OCI-LY3 (cell line): ENCODE measurements at regions not wholly inside any gene's neighbourhood (a gene's known extent, or its start where the extent isn't known, plus 50 kb on each side); places are given as distances from the start of the nearest gene placed in this dataset.

Experiments used
- H2AFZ ChIP-seq: fragments of 200-600, 300-600 bp; shearing (Covaris generic); 2 replicates; pipeline ENCODE4 v1.6.0; 2014; ENCODE audit warnings: antibody characterized with exemption, low read depth, low read length
- H3K27ac ChIP-seq: fragments of 200-600, 300-600 bp; sonication (generic); 2 replicates; pipeline ENCODE4 v1.5.1; 2014; ENCODE audit warnings: mild to moderate bottlenecking, low read length, moderate library complexity, mixed read lengths
- H3K27me3 ChIP-seq: fragments of 200-600, 300-600 bp; sonication (generic); 2 replicates; pipeline ENCODE4 v1.6.1; 2014; ENCODE audit warnings: low read depth, low read length, mixed read lengths
- H3K36me3 ChIP-seq: fragments of 200-600, 300-600 bp; sonication (generic); replicated peaks from 2 replicates; pipeline ENCODE3; 2014; ENCODE audit warnings: low read depth, low read length, mixed read lengths
- H3K4me1 ChIP-seq: fragments of 300-600, 200-600 bp; sonication (generic); 2 replicates; pipeline ENCODE4 v1.6.1; 2014; ENCODE audit warnings: low read length, mixed read lengths
- H3K4me2 ChIP-seq: fragments of 200-600, 300-600 bp; sonication (generic); 2 replicates; pipeline ENCODE4 v1.6.1; 2014; ENCODE audit warnings: low read length, mixed read lengths
- H3K4me3 ChIP-seq: fragments of 300-600, 200-600 bp; sonication (generic); 2 replicates; pipeline ENCODE4 v1.5.1; 2014; ENCODE audit warnings: antibody characterized with exemption, mild to moderate bottlenecking, low read length, moderate library complexity
- H3K79me2 ChIP-seq: fragments of 300-600, 200-600 bp; shearing (Covaris generic); 2 replicates; pipeline ENCODE4 v1.6.1; 2014; ENCODE audit warnings: mild to moderate bottlenecking, low read length, mixed read lengths
- H3K9ac ChIP-seq: fragments of 300-600, 200-600 bp; shearing (Covaris generic); 2 replicates; pipeline ENCODE4 v1.6.0; 2014; ENCODE audit warnings: mild to moderate bottlenecking, low read length, moderate library complexity
- H3K9me3 ChIP-seq: fragments of 200-600, 300-600 bp; shearing (Covaris generic); 2 replicates; pipeline ENCODE4 v1.6.1; 2014; ENCODE audit warnings: low read length, mixed read lengths; ENCODE audit not compliant: insufficient read depth
- H4K20me1 ChIP-seq: fragments of 200-600, 300-600 bp; sonication (generic); 2 replicates; pipeline ENCODE4 v1.6.1; 2016; ENCODE audit warnings: low read length, mixed read lengths; ENCODE audit not compliant: insufficient read depth
- EZH2phosphoT487 ChIP-seq: fragments of 200-600 bp; shearing (Covaris generic); IDR thresholded peaks from 2 replicates; pipeline ENCODE4 v1.6.1; 2018; ENCODE audit warnings: antibody characterized with exemption, mixed run types, low read depth
- TF ChIP-seq, protein P1 (sequence below): fragments of 200-600, 300-600 bp; sonication (generic); IDR thresholded peaks from 2 replicates; pipeline ENCODE4 v1.5.1; 2014; ENCODE audit warnings: antibody characterized with exemption, low read length, low read depth

DNA sequence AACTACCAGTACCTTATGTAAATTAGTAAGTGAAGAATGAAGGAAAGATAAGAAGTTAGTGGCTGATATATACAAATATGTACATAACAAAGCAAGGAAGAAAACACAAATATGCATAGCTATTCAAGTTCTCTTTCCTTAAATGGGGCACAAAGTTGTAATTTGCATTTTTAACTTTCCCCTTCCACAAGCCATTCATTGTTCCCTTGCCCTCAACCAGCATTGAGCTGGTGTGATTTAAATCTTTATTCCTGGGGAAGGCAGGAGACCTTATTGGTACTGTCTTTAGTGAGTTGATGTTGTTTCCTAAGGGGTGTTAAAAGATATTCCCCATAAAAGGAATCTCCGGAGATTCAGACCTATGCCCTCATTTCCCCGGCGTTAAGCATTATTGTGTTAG, 735.3 kb downstream of the PCDH18 start:
- no peaks in the 10 kb centered on the region for H3K27me3 ChIP-seq
- no peaks in the 10 kb centered on the region for H3K36me3 ChIP-seq
- H4K20me1 ChIP-seq, result no peaks in the 10 kb centered on the region
- TF ChIP-seq EZH2phosphoT487, result no peak
- TF ChIP-seq, protein P1, sequence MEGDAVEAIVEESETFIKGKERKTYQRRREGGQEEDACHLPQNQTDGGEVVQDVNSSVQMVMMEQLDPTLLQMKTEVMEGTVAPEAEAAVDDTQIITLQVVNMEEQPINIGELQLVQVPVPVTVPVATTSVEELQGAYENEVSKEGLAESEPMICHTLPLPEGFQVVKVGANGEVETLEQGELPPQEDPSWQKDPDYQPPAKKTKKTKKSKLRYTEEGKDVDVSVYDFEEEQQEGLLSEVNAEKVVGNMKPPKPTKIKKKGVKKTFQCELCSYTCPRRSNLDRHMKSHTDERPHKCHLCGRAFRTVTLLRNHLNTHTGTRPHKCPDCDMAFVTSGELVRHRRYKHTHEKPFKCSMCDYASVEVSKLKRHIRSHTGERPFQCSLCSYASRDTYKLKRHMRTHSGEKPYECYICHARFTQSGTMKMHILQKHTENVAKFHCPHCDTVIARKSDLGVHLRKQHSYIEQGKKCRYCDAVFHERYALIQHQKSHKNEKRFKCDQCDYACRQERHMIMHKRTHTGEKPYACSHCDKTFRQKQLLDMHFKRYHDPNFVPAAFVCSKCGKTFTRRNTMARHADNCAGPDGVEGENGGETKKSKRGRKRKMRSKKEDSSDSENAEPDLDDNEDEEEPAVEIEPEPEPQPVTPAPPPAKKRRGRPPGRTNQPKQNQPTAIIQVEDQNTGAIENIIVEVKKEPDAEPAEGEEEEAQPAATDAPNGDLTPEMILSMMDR, result no peak
- no peak overlapping the region for H2AFZ ChIP-seq
- H3K9ac ChIP-seq, result no peak overlapping the region
- H3K27ac ChIP-seq, result no peak overlapping the region
- no peaks in the 10 kb centered on the region for H3K4me1 ChIP-seq
- no peaks in the 10 kb centered on the region; the same call in 1 of the 2 replicates for H3K9me3 ChIP-seq
- no peak overlapping the region for H3K4me2 ChIP-seq
- H3K79me2 ChIP-seq, result no peaks in the 10 kb centered on the region
- H3K4me3 ChIP-seq, result no peak overlapping the region

DNA sequence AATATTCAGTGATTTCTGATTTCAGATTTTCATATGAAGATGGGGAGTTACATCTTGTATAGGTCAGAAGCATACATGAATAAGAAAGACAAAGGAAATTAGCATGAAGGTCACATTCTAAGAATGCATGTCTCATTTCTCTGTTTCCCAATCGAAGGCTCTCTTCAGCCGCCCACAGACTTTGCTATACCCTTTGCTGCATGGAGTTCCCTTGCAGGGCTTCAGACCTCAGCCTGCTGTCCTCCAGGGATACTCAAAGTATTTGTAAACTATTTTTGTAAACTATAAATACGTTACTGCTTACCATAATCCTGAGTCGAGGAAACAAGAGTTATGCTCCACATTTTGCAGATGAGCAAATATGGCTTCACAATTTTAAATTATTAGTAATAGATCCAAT, 738.4 kb downstream of the PCDH18 start:
- no peak overlapping the region for H3K4me3 ChIP-seq

DNA sequence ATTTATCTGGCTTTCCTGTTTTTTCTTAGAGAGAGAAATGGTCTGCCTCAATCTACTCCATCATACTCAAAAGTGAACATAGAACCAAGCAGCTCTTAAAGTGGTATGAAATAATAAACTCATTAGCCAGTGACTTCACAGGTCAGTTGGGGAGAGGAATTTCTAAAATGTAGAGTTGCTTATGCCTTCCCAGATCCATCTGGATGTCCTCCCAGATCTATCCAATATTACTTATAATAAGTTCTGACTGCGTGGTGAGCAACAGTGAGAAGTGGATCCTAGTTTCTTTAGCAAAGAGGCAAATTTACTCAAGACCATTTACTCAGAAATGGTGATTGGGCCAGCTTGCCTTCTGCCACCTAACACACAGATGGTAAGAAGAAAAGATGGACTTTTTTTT, 748.0 kb downstream of the PCDH18 start:
- no peak overlapping the region for H2AFZ ChIP-seq
- TF ChIP-seq, protein P1, result no peak
- no peak for TF ChIP-seq EZH2phosphoT487
- no peak overlapping the region for H3K27ac ChIP-seq
- no peaks in the 10 kb centered on the region for H3K9me3 ChIP-seq
- no peak overlapping the region for H3K4me3 ChIP-seq
- no peak overlapping the region for H3K4me2 ChIP-seq
- no peaks in the 10 kb centered on the region for H3K79me2 ChIP-seq
- H3K9ac ChIP-seq, result no peak overlapping the region
- H4K20me1 ChIP-seq, result no peaks in the 10 kb centered on the region
- H3K27me3 ChIP-seq, result no peaks in the 10 kb centered on the region
- no peaks in the 10 kb centered on the region for H3K36me3 ChIP-seq
- no peaks in the 10 kb centered on the region for H3K4me1 ChIP-seq

More for the DNA sequence above, 738.4 kb downstream of the PCDH18 start:
- no peaks in the 10 kb centered on the region for H3K79me2 ChIP-seq
- no peaks in the 10 kb centered on the region for H3K4me1 ChIP-seq
- H3K27ac ChIP-seq, result no peak overlapping the region
- TF ChIP-seq, protein P1, result no peak
- TF ChIP-seq EZH2phosphoT487, result no peak
- H3K27me3 ChIP-seq, result no peaks in the 10 kb centered on the region
- no peaks in the 10 kb centered on the region for H3K9me3 ChIP-seq
- H3K36me3 ChIP-seq, result no peaks in the 10 kb centered on the region
- no peak overlapping the region for H3K9ac ChIP-seq
- no peaks in the 10 kb centered on the region for H4K20me1 ChIP-seq
- H2AFZ ChIP-seq, result no peak overlapping the region
- H3K4me2 ChIP-seq, result no peak overlapping the region

DNA sequence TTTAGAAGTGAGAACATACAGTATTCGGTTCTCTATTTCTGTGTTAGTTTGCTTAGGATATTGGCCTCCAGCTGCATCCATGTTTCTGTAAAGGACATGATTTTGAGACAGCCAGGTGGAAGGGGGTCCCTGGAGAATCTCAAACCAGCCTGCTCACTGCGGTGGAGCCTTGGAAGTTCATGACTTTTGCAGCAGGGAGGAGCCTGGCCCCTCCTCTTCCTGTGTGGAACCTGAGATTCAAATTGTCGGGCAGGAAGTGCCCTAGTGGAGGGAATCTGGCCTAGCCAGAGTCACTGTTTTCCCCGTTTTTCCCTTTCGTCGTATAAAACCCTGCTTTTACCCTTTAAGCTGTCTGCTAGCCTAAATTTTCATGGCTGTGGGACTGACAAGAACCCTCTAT, 762.6 kb downstream of the PCDH18 start:
- Histone ChIP-seq H2AFZ (no peak overlapping the region), H3K36me3 (no peaks in the 10 kb centered on the region)
- TF ChIP-seq, protein P1, result no peak

More for the DNA sequence above, 762.6 kb downstream of the PCDH18 start:
- Histone ChIP-seq H3K27ac (no peak overlapping the region), H3K4me2 (no peak overlapping the region), H3K4me1 (no peaks in the 10 kb centered on the region), H3K79me2 (no peaks in the 10 kb centered on the region), H4K20me1 (no peaks in the 10 kb centered on the region), H3K27me3 (no peaks in the 10 kb centered on the region), H3K9ac (no peak overlapping the region), H3K9me3 (no peaks in the 10 kb centered on the region), H3K4me3 (no peak overlapping the region)
